Ishikawa (cell line): ENCODE measurements at regions not wholly inside any gene's neighbourhood (a gene's known extent, or its start where the extent isn't known, plus 50 kb on each side); places are given as distances from the start of the nearest gene placed in this dataset.

Source experiments
- CEBPB ChIP-seq: IDR thresholded peaks from 2 replicates; pipeline ENCODE4 v1.6.1; 2012
- CREB1 ChIP-seq: IDR thresholded peaks from 2 replicates; pipeline ENCODE4 v1.6.1; 2012; ENCODE audit warnings: low read depth
- EGR1 ChIP-seq: IDR thresholded peaks from 2 replicates; pipeline ENCODE4 v1.6.1; 2012
- EP300 ChIP-seq: IDR thresholded peaks from 2 replicates; pipeline ENCODE4 v1.6.1; 2012; ENCODE audit warnings: borderline replicate concordance
- FOXM1 ChIP-seq: IDR thresholded peaks from 2 replicates; pipeline ENCODE4 v1.6.1; 2012; ENCODE audit warnings: low read depth, borderline replicate concordance
- RAD21 ChIP-seq: IDR thresholded peaks from 2 replicates; pipeline ENCODE4 v1.6.1; 2012; ENCODE audit warnings: low read depth
- TAF1 ChIP-seq: IDR thresholded peaks from 2 replicates; pipeline ENCODE4 v1.6.1; 2012; ENCODE audit warnings: low read depth, mild to moderate bottlenecking
- TCF12 ChIP-seq: IDR thresholded peaks from 2 replicates; pipeline ENCODE4 v1.6.1; 2012; ENCODE audit warnings: low read depth
- TEAD4 ChIP-seq: IDR thresholded peaks from 2 replicates; pipeline ENCODE4 v1.6.1; 2012
- YY1 ChIP-seq: IDR thresholded peaks from 2 replicates; pipeline ENCODE4 v1.6.1; 2012; ENCODE audit warnings: low read depth
- ZBTB7A ChIP-seq: IDR thresholded peaks from 2 replicates; pipeline ENCODE4 v1.6.1; 2012; ENCODE audit warnings: low read depth
- TF ChIP-seq, protein P1 (sequence below): IDR thresholded peaks from 2 replicates; pipeline ENCODE4 v1.6.1; 2012
- TF ChIP-seq, protein P2 (sequence below): IDR thresholded peaks from 2 replicates; pipeline ENCODE4 v1.6.1; 2012
- TF ChIP-seq, protein P3 (sequence below): IDR thresholded peaks from 2 replicates; pipeline ENCODE4 v1.6.1; 2012; ENCODE audit warnings: low read depth, mild to moderate bottlenecking

GRCh38 chr7:142407939-142408570 lies 150.2 kb upstream of the PRSS58 start:
- TF ChIP-seq, protein P1, sequence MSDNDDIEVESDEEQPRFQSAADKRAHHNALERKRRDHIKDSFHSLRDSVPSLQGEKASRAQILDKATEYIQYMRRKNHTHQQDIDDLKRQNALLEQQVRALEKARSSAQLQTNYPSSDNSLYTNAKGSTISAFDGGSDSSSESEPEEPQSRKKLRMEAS = no peak
- TF ChIP-seq TEAD4 = no peak
- no peak for TF ChIP-seq EP300
- TF ChIP-seq CEBPB = no peak
- no peak for TF ChIP-seq TAF1
- TF ChIP-seq RAD21 = no peak
- no peak for TF ChIP-seq FOXM1
- TF ChIP-seq YY1 = no peak
- TF ChIP-seq, protein P2, sequence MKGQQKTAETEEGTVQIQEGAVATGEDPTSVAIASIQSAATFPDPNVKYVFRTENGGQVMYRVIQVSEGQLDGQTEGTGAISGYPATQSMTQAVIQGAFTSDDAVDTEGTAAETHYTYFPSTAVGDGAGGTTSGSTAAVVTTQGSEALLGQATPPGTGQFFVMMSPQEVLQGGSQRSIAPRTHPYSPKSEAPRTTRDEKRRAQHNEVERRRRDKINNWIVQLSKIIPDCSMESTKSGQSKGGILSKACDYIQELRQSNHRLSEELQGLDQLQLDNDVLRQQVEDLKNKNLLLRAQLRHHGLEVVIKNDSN = no peak
- no peak for TF ChIP-seq TCF12
- no peak for TF ChIP-seq ZBTB7A
- TF ChIP-seq, protein P3, sequence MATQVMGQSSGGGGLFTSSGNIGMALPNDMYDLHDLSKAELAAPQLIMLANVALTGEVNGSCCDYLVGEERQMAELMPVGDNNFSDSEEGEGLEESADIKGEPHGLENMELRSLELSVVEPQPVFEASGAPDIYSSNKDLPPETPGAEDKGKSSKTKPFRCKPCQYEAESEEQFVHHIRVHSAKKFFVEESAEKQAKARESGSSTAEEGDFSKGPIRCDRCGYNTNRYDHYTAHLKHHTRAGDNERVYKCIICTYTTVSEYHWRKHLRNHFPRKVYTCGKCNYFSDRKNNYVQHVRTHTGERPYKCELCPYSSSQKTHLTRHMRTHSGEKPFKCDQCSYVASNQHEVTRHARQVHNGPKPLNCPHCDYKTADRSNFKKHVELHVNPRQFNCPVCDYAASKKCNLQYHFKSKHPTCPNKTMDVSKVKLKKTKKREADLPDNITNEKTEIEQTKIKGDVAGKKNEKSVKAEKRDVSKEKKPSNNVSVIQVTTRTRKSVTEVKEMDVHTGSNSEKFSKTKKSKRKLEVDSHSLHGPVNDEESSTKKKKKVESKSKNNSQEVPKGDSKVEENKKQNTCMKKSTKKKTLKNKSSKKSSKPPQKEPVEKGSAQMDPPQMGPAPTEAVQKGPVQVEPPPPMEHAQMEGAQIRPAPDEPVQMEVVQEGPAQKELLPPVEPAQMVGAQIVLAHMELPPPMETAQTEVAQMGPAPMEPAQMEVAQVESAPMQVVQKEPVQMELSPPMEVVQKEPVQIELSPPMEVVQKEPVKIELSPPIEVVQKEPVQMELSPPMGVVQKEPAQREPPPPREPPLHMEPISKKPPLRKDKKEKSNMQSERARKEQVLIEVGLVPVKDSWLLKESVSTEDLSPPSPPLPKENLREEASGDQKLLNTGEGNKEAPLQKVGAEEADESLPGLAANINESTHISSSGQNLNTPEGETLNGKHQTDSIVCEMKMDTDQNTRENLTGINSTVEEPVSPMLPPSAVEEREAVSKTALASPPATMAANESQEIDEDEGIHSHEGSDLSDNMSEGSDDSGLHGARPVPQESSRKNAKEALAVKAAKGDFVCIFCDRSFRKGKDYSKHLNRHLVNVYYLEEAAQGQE = no peak
- no peak for TF ChIP-seq CREB1
- TF ChIP-seq EGR1 = no peak
